ENCODE measurements at regions not wholly inside any gene's neighbourhood (a gene's known extent, or its start where the extent isn't known, plus 50 kb on each side); places are given as distances from the start of the nearest gene placed in this dataset.
"Not testable (repeated sequence)": the region's sequence is repeated elsewhere in the genome, so short reads cannot be mapped to it uniquely, and the experiment has no call there.

- ATAC-seq (ENCODE audit: low read depth), result no peak
- H3K27me3 Mint-ChIP-seq, result no peaks in the 10 kb centered on the region
- H3K4me3 Mint-ChIP-seq, result no peak overlapping the region
- no peaks in the 10 kb centered on the region for H3K36me3 Mint-ChIP-seq
- no peak overlapping the region for H3K27ac Mint-ChIP-seq
- no peaks in the 10 kb centered on the region for H3K9me3 Mint-ChIP-seq
- DNase-seq (ENCODE audit: low spot score in 2 of 2), result no peak
- H3K4me1 Mint-ChIP-seq, result no peaks in the 10 kb centered on the region
Observed at GRCh38 chr2:145927131-145927950, 1407.4 kb upstream of the ZEB2 start.

- no peaks in the 10 kb centered on the region for H3K4me1 Mint-ChIP-seq
- H3K27me3 Mint-ChIP-seq, result no peaks in the 10 kb centered on the region
- H3K36me3 Mint-ChIP-seq, result no peaks in the 10 kb centered on the region
- H3K27ac Mint-ChIP-seq, result no peak overlapping the region
- H3K9me3 Mint-ChIP-seq, result no peaks in the 10 kb centered on the region
- ATAC-seq (ENCODE audit: low read depth) (no peak), DNase-seq (ENCODE audit: low spot score in 2 of 2) (no peak)
- no peak overlapping the region for H3K4me3 Mint-ChIP-seq
Observed at GRCh38 chr2:145925591-145925990, 1405.7 kb upstream of the ZEB2 start.

DNA sequence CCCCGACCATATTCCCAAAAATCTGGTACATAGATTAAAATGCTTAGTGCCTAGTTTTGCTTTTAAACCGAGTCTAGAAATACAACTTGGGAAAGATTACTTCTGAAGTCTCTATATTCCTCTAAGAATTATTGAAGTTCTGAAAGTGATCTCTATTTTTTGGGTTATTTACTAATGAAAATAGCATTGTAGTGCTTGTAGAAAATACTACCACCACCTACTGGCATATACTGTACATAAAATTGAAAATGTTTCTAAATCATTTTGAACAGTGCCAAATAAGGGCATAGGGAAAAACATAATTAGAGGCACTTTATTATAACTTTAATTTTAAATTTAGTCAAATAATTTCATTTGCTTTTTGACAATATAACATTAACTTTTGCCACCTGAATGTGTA, 1399.6 kb upstream of the ZEB2 start:
- Mint-ChIP-seq H3K4me3 (no peak overlapping the region), H3K9me3 (no peaks in the 10 kb centered on the region), H3K27ac (no peak overlapping the region), H3K36me3 (no peaks in the 10 kb centered on the region), H3K4me1 (no peaks in the 10 kb centered on the region), H3K27me3 (no peaks in the 10 kb centered on the region)
- ATAC-seq (ENCODE audit: low read depth) (no peak), DNase-seq (ENCODE audit: low spot score in 2 of 2) (no peak)

GRCh38 chr2:145918951-145919350, 1399.0 kb upstream of the ZEB2 start:
- no peak for ATAC-seq (ENCODE audit: low read depth)
- H3K27ac Mint-ChIP-seq, result no peak overlapping the region
- no peaks in the 10 kb centered on the region for H3K36me3 Mint-ChIP-seq
- H3K27me3 Mint-ChIP-seq, result no peaks in the 10 kb centered on the region
- H3K4me3 Mint-ChIP-seq, result no peak overlapping the region
- H3K9me3 Mint-ChIP-seq, result no peaks in the 10 kb centered on the region
- DNase-seq (ENCODE audit: low spot score in 2 of 2), result no peak
- no peaks in the 10 kb centered on the region for H3K4me1 Mint-ChIP-seq

DNA sequence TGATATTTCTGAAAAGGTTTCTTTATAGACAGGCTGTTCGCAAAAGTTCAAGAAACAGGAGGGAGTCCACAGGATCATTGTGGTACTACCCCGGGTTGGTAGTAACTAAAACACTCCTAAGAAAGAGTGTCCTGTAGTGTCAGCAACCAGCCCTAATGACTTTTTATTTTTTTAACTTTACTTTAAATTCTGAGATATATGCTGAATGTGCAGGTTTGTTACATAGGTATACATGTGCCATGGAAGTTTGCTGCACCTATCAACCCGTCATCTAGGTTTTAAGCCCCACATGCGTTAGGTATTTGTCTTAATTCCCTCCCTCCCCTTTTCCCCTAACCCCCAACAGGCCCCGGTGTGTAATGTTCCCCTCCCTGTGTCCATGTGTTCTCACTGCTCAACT, 1396.9 kb upstream of the ZEB2 start:
- Mint-ChIP-seq H3K9me3 (no peaks in the 10 kb centered on the region), H3K4me3 (no peak overlapping the region), H3K4me1 (no peaks in the 10 kb centered on the region), H3K36me3 (no peaks in the 10 kb centered on the region), H3K27ac (no peak overlapping the region), H3K27me3 (no peaks in the 10 kb centered on the region)
- DNase-seq (ENCODE audit: low spot score in 2 of 2), result no peak
- ATAC-seq (ENCODE audit: low read depth), result no peak

- Mint-ChIP-seq H3K36me3 (no peaks in the 10 kb centered on the region), H3K4me1 (peaks cover 4% of the 10 kb centered on the region), H3K27ac (no peak overlapping the region), H3K4me3 (no peak overlapping the region), H3K27me3 (no peaks in the 10 kb centered on the region), H3K9me3 (no peaks in the 10 kb centered on the region)
- no peak for ATAC-seq (ENCODE audit: low read depth)
- no peak for DNase-seq (ENCODE audit: low spot score in 2 of 2)
Observed at GRCh38 chr2:145914716-145915115, 1394.8 kb upstream of the ZEB2 start.

DNA sequence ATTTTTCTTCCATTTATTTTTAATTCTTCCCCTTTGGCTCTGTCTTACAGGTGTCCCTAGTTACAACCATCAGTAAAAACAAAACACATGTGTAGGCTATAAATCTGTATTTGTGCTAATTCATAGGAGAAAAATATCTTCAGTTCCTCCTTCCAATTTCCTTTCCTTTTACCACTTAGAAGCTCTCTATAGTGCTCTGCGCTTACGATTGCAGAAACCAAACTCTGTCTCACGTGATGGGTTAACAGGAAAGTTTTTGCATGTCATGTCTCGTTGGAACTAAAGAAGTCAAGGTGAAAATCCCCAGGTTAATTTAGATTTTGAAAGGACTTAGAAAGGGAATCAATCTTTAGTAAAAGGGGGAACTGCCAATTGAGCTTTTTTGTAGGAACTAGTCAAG, 1390.5 kb upstream of the ZEB2 start:
- Mint-ChIP-seq H3K27ac (no peak overlapping the region), H3K36me3 (no peaks in the 10 kb centered on the region), H3K4me3 (no peak overlapping the region), H3K27me3 (no peaks in the 10 kb centered on the region), H3K4me1 (peaks cover 4% of the 10 kb centered on the region), H3K9me3 (no peaks in the 10 kb centered on the region)
- ATAC-seq (ENCODE audit: low read depth) (peak; percentile 49), DNase-seq (ENCODE audit: low spot score in 2 of 2) (no peak)

DNA sequence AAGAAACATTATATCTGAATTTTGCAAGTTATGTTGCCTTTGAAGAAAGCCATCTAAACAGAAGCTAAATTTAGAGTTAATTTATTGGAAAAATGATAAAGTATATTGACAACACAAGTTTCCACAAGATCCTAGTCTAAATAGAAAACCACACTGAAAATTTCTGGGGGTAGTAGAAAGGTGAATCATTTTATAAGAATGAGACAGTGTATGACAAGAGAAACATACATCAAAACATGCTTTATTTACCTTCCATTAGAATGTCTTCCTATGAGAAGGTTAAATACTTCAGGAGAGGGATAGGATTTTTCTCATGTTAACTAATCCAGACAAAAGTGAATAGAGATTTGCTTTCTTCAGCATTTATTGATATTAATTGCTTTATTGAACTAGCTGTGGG, 1389.8 kb upstream of the ZEB2 start:
- Mint-ChIP-seq H3K4me3 (no peak overlapping the region), H3K4me1 (peaks cover 4% of the 10 kb centered on the region), H3K27ac (no peak overlapping the region), H3K27me3 (no peaks in the 10 kb centered on the region), H3K36me3 (no peaks in the 10 kb centered on the region), H3K9me3 (no peaks in the 10 kb centered on the region)
- ATAC-seq (ENCODE audit: low read depth) (no peak), DNase-seq (ENCODE audit: low spot score in 2 of 2) (no peak)

DNA sequence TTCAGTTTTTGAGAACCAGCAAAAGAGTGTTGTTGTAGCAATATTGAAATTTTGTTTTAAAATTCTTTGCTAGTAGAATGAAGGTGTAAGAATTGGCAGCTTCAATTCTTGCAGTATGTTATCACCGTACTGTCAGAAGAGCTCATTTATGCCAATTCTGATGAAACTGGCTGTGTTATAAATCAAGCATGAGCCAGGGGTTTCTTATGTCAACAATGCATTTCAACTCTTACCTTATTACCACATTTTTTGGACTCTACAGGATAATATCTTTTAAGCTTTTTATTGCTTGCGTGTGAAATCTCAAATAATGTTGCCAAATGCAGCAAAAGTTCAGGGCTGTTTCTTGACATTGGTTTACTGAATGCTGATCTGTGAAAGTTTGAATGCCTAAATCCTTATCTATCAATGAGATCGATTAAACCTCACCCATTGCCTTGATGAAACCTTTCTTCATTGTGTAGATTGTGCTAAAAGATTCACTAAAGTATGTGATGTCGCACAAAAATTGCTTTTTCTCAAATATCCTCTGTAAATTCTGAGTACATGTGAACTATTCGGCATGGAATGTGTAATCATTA, 1389.3 kb upstream of the ZEB2 start:
- DNase-seq (ENCODE audit: low spot score in 2 of 2), result no peak

DNA sequence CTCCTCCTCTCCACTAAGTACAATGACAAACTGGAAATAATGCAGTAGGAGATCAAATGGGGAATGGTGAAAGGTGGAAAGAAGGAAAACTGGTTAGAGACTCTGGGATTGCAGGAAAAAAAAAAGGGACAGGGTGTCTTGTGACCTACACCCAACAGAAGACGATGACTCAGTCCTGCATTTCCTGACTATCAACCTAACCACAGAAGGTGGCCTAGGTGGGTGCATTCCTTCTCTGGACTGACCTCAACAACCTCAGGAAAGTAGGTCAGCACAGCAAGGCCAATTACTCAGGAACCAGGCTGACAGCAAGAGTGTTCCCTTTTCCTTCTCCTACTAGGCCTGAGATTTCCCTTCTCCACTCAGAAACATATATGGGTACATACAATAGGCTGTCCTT, 1386.4 kb upstream of the ZEB2 start:
- no peak overlapping the region for H3K27ac Mint-ChIP-seq
- ATAC-seq (ENCODE audit: low read depth), result no peak
- H3K27me3 Mint-ChIP-seq, result no peaks in the 10 kb centered on the region
- peaks cover 2% of the 10 kb centered on the region for H3K9me3 Mint-ChIP-seq
- no peak overlapping the region for H3K4me3 Mint-ChIP-seq
- DNase-seq (ENCODE audit: low spot score in 2 of 2), result no peak
- H3K4me1 Mint-ChIP-seq, result peaks cover 4% of the 10 kb centered on the region
- H3K36me3 Mint-ChIP-seq, result peaks cover 2% of the 10 kb centered on the region

More for the DNA sequence above, 1389.3 kb upstream of the ZEB2 start:
- Mint-ChIP-seq H3K4me3 (no peak overlapping the region), H3K9me3 (no peaks in the 10 kb centered on the region), H3K27ac (no peak overlapping the region), H3K27me3 (no peaks in the 10 kb centered on the region), H3K36me3 (no peaks in the 10 kb centered on the region), H3K4me1 (peaks cover 4% of the 10 kb centered on the region)
- no peak for ATAC-seq (ENCODE audit: low read depth)

DNA sequence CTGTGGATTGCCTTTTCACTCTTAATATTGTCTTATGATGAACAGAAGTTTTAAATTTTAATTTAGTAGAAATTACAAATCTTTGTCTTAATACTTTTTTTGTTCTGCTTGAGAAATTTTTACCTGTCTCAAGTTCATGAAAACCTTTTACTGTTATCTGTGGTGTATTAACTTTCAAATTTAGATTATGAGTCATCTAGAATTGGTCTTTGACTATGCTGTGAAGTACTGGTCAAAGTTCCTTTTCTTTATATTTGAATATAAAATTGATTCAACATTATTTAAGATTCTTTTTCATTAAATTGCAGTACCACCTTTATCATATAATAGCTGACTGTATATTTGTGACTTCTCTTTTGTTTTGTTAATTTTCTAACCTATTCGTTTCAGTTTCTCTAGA, 1385.5 kb upstream of the ZEB2 start:
- H3K27ac Mint-ChIP-seq, result no peak overlapping the region
- H3K4me3 Mint-ChIP-seq, result no peak overlapping the region
- no peak for ATAC-seq (ENCODE audit: low read depth)
- DNase-seq (ENCODE audit: low spot score in 2 of 2), result no peak
- peaks cover 2% of the 10 kb centered on the region for H3K4me1 Mint-ChIP-seq
- peaks cover 3% of the 10 kb centered on the region for H3K9me3 Mint-ChIP-seq
- H3K36me3 Mint-ChIP-seq, result peaks cover 2% of the 10 kb centered on the region
- H3K27me3 Mint-ChIP-seq, result no peaks in the 10 kb centered on the region

DNA sequence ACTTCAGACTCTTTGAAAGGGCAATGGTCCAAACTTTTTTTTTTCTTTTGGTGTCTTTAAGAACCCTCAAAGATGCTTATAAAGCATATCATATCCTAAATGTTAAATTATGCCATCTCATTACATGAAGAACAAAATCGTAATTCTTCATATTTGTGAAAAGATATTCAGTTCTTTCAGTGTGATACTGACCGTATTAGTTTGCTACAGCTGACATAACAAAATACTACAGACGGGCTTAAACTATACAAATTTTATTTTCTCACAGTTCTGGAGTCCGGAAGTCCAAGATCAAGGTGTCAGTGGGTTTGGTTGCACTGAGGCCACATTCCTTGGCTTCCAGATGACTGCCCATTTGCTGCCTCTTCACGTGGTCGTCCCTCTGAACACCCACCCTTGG, 1377.2 kb upstream of the ZEB2 start:
- Mint-ChIP-seq H3K4me1 (no peaks in the 10 kb centered on the region), H3K4me3 (no peak overlapping the region), H3K9me3 (peaks cover 3% of the 10 kb centered on the region), H3K36me3 (peaks cover 2% of the 10 kb centered on the region), H3K27ac (no peak overlapping the region), H3K27me3 (no peaks in the 10 kb centered on the region)
- DNase-seq (ENCODE audit: low spot score in 2 of 2) (no peak), ATAC-seq (ENCODE audit: low read depth) (no peak)

DNA sequence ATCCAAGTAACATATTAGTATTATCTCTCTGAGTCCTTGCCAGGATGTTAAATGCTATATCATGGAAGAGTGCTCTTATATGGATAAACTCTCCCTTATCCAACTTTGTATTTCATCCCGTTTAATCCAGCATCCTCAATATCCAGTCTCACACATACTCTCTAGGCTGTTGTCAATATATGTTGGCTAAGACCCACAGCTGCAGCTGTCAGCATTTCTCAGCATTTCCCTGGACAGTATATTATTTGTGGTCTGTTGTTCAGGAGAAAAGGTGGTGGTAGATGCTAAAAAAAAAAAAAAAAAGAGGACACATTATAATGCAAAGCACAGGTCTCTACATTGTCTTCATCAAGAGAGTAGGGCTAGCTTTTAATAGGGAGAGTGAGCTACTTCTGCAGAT, 1368.0 kb upstream of the ZEB2 start:
- no peaks in the 10 kb centered on the region for H3K36me3 Mint-ChIP-seq
- H3K27me3 Mint-ChIP-seq, result no peaks in the 10 kb centered on the region
- H3K4me3 Mint-ChIP-seq, result no peak overlapping the region
- ATAC-seq (ENCODE audit: low read depth) (no peak), DNase-seq (ENCODE audit: low spot score in 2 of 2) (no peak)
- H3K9me3 Mint-ChIP-seq, result no peaks in the 10 kb centered on the region
- no peaks in the 10 kb centered on the region for H3K4me1 Mint-ChIP-seq
- H3K27ac Mint-ChIP-seq, result no peak overlapping the region

- not testable (repeated sequence) for H3K4me1 Mint-ChIP-seq; H3K27me3 Mint-ChIP-seq; ATAC-seq (ENCODE audit: low read depth); H3K36me3 Mint-ChIP-seq; H3K4me3 Mint-ChIP-seq; DNase-seq (ENCODE audit: low spot score in 2 of 2); H3K27ac Mint-ChIP-seq; H3K9me3 Mint-ChIP-seq
Observed at GRCh38 chr2:145880997-145881396, 1361.1 kb upstream of the ZEB2 start.

DNA sequence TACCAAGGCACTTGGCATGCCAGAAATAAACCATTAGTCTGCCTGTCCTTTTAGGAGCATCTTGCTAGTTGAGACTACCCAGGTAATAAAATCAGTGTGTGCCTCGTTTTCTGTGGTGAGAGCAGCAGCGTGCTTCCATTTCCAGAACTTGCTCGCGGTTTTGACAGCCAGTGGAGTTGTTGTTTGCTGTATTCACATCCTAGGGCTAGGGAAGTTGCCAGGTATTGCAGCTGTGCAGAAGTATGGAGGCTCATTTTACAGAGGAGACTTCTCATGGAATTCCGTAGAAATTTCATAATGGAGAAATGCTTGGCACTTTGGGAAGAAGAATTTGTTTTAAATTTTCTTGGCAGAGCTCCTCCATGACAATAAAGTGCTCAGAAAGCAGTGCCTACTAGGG, 1355.1 kb upstream of the ZEB2 start:
- Mint-ChIP-seq H3K36me3 (no peaks in the 10 kb centered on the region), H3K9me3 (no peaks in the 10 kb centered on the region), H3K4me3 (no peak overlapping the region), H3K27ac (no peak overlapping the region), H3K27me3 (peaks cover 1% of the 10 kb centered on the region), H3K4me1 (no peaks in the 10 kb centered on the region)
- no peak for DNase-seq (ENCODE audit: low spot score in 2 of 2)
- ATAC-seq (ENCODE audit: low read depth), result no peak

Data from memory B cell (primary cell).